SK-N-SH (cell line): ENCODE measurements at regions not wholly inside any gene's neighbourhood (a gene's known extent, or its start where the extent isn't known, plus 50 kb on each side); places are given as distances from the start of the nearest gene placed in this dataset.

Source experiments
- CTCF ChIA-PET: fragments of 300-600, 350-600 bp; formaldehyde crosslinking; extraction: SDS; loops from one replicate; lab custom pipeline; 2021; lab: Yijun Ruan, JAX
- POLR2A ChIA-PET: fragments of 350-600 bp; sonication (Branson Sonifier 250); formaldehyde crosslinking; extraction: SDS; loops from one replicate; lab custom pipeline; 2020; ENCODE audit warnings: antibody characterized with exemption, inconsistent platforms; lab: Yijun Ruan, JAX
- DNase-seq: peaks from one replicate; pipeline ENCODE4 v3.0.0; 2012
- H2AFZ ChIP-seq: fragments of 200-600 bp; sonication (generic); 2 replicates; pipeline ENCODE4 v1.8.1; 2016; ENCODE audit warnings: antibody characterized with exemption, mild to moderate bottlenecking, low read depth
- H3F3A ChIP-seq: fragments of 200-600 bp; sonication (generic); replicated peaks from 2 replicates; pipeline ENCODE3; 2016; ENCODE audit warnings: antibody characterized with exemption, mild to moderate bottlenecking; ENCODE audit not compliant: insufficient read depth
- H3K27ac ChIP-seq, 2 experiments: fragments of 200-500 bp in 1 of 2; fragments of 200-600 bp in 1 of 2; sonication (Bioruptor generic) in 1 of 2; sonication (generic), shearing (Covaris generic) in 1 of 2; 2 replicates each; pipeline versions ENCODE4 v1.5.1 to v1.6.1; 2014 to 2016; ENCODE audit warnings: low read depth in 2 of 2, inconsistent platforms in 1 of 2, low read length in 1 of 2, mild to moderate bottlenecking in 1 of 2, mixed read lengths in 1 of 2
- H3K27me3 ChIP-seq: fragments of 200-600 bp; sonication (generic), shearing (Covaris generic); 2 replicates; pipeline ENCODE4 v1.6.1; 2016; ENCODE audit warnings: mixed run types; ENCODE audit not compliant: insufficient read depth
- H3K36me3 ChIP-seq, 2 experiments: fragments of 200-500 bp in 1 of 2; fragments of 200-600 bp in 1 of 2; sonication (Bioruptor generic) in 1 of 2; sonication (generic) in 1 of 2; replicated peaks in 1 of 2; 2 replicates each; pipeline versions ENCODE3 to v1.5.1; 2014 to 2016; ENCODE audit warnings: low read length in 1 of 2, mild to moderate bottlenecking in 1 of 2; ENCODE audit not compliant: insufficient read depth in 2 of 2, control insufficient read depth in 1 of 2
- H3K4me1 ChIP-seq, 2 experiments: fragments of 200-500 bp in 1 of 2; fragments of 200-600 bp in 1 of 2; sonication (Bioruptor generic) in 1 of 2; sonication (generic), shearing (Covaris generic) in 1 of 2; 2 replicates each; pipeline versions ENCODE4 v1.5.1 to v1.6.1; 2014 to 2016; ENCODE audit warnings: low read depth in 1 of 2, low read length in 1 of 2, mixed run types in 1 of 2; ENCODE audit not compliant: insufficient read depth in 2 of 2, control insufficient read depth in 1 of 2
- H3K4me2 ChIP-seq: fragments of 200-600 bp; sonication (generic), shearing (Covaris generic); 2 replicates; pipeline ENCODE4 v1.6.1; 2017; ENCODE audit warnings: mixed run types
- H3K4me3 ChIP-seq, 2 experiments: fragments of 200-500 bp in 1 of 2; fragments of 200-600 bp in 1 of 2; sonication (Bioruptor generic) in 1 of 2; sonication (generic), shearing (Covaris generic) in 1 of 2; 2 replicates each; pipeline versions ENCODE4 v1.5.1 to v1.8.1; 2014 to 2016; ENCODE audit warnings: low read depth in 2 of 2, inconsistent platforms in 1 of 2, low read length in 1 of 2, mild to moderate bottlenecking in 1 of 2, mixed read lengths in 1 of 2, moderate library complexity in 1 of 2
- H3K79me2 ChIP-seq: fragments of 200-600 bp; sonication (generic); 2 replicates; pipeline ENCODE4 v1.8.1; 2017; ENCODE audit warnings: mild to moderate bottlenecking; ENCODE audit not compliant: insufficient read depth
- H3K9ac ChIP-seq: fragments of 200-600 bp; sonication (generic); 2 replicates; pipeline ENCODE4 v1.6.1; 2017; ENCODE audit warnings: mixed run types
- H3K9me2 ChIP-seq: fragments of 200-600 bp; sonication (generic); 2 replicates; pipeline ENCODE4 v1.6.1; 2017; ENCODE audit warnings: mixed run types
- H3K9me3 ChIP-seq: fragments of 200-600 bp; sonication (generic); 2 replicates; pipeline ENCODE4 v1.6.1; 2017; ENCODE audit warnings: mixed run types, mild to moderate bottlenecking, moderate library complexity
- H4K20me1 ChIP-seq: fragments of 200-600 bp; sonication (generic); 2 replicates; pipeline ENCODE4 v1.6.1; 2017; ENCODE audit warnings: mild to moderate bottlenecking, mixed run types; ENCODE audit not compliant: insufficient read depth
- CHD2 ChIP-seq: fragments of 150-350 bp; IDR thresholded peaks from 2 replicates; pipeline ENCODE4 v1.6.1; 2018; ENCODE audit warnings: low read length; ENCODE audit not compliant: partially characterized antibody
- ELF1 ChIP-seq: IDR thresholded peaks from 2 replicates; pipeline ENCODE4 v1.4.0; 2012
- EP300 ChIP-seq, 2 experiments: IDR thresholded peaks; 2 replicates each; pipeline versions ENCODE4 v1.4.0 to v1.6.1; 2012; ENCODE audit warnings: borderline replicate concordance in 1 of 2, low read depth in 1 of 2, low read length in 1 of 2
- EZH2phosphoT487 ChIP-seq: fragments of 200-600 bp; sonication (generic); IDR thresholded peaks from 2 replicates; pipeline ENCODE4 v1.6.1; 2017; ENCODE audit warnings: low read depth, mixed run types, mild to moderate bottlenecking, antibody characterized with exemption, moderate library complexity, borderline replicate concordance
- FOSL2 ChIP-seq: IDR thresholded peaks from 2 replicates; pipeline ENCODE4 v1.4.0; 2012; ENCODE audit warnings: low read depth, mild to moderate bottlenecking, moderate library complexity, borderline replicate concordance
- FOXJ3 ChIP-seq: sonication (generic); formaldehyde crosslinking; IDR thresholded peaks from 2 replicates; pipeline ENCODE4 v1.5.1; 2020; ENCODE audit warnings: mild to moderate bottlenecking, missing genetic modification reagents
- GABPA ChIP-seq: IDR thresholded peaks from 2 replicates; pipeline ENCODE4 v1.4.0; 2012; ENCODE audit warnings: low read depth, mild to moderate bottlenecking
- GATA2 ChIP-seq: sonication (generic); formaldehyde crosslinking; IDR thresholded peaks from 2 replicates; pipeline ENCODE4 v1.5.0; 2020; ENCODE audit warnings: mild to moderate bottlenecking, missing genetic modification reagents
- IRF3 ChIP-seq: fragments of 150-350 bp; IDR thresholded peaks from 2 replicates; pipeline ENCODE4 v1.6.1; 2016; ENCODE audit warnings: mild to moderate bottlenecking, low read depth, low read length
- MAX ChIP-seq: IDR thresholded peaks from 2 replicates; pipeline ENCODE4 v1.4.0; 2012; ENCODE audit warnings: low read depth
- NFIC ChIP-seq: IDR thresholded peaks from 2 replicates; pipeline ENCODE4 v1.4.0; 2012; ENCODE audit warnings: borderline replicate concordance
- NRF1 ChIP-seq: IDR thresholded peaks from 2 replicates; pipeline ENCODE4 v1.6.1; 2012; ENCODE audit warnings: low read depth, mild to moderate bottlenecking, low read length
- PBX3 ChIP-seq: IDR thresholded peaks from 2 replicates; pipeline ENCODE4; 2012
- RFX5 ChIP-seq: IDR thresholded peaks from 2 replicates; pipeline ENCODE4 v1.6.1; 2012; ENCODE audit warnings: mild to moderate bottlenecking, improper control_type of control experiment, low read length
- SIN3A ChIP-seq: IDR thresholded peaks from 2 replicates; pipeline ENCODE4 v1.6.1; 2012; ENCODE audit warnings: low read depth, mild to moderate bottlenecking, low read length, moderate library complexity, borderline replicate concordance
- TCF12 ChIP-seq: IDR thresholded peaks from 2 replicates; pipeline ENCODE4 v1.4.0; 2012
- USF1 ChIP-seq: IDR thresholded peaks from 2 replicates; pipeline ENCODE4 v1.4.0; 2012; ENCODE audit warnings: low read depth, borderline replicate concordance
- YY1 ChIP-seq: IDR thresholded peaks from 2 replicates; pipeline ENCODE4 v1.4.0; 2012; ENCODE audit warnings: low read depth, mild to moderate bottlenecking
- ZBTB33 ChIP-seq: IDR thresholded peaks from 2 replicates; pipeline ENCODE4 v1.4.0; 2012; ENCODE audit warnings: low read depth, borderline replicate concordance
- WGBS: methylation state at CpG from one replicate; pipeline ENCODE4 v1.1.6; 2017; ENCODE audit warnings: low lambda C conversion rate; 5-methylcytosine and 5-hydroxymethylcytosine counted together

GRCh38 chr18:24763765-24764513 is 303.5 kb downstream of the HRH4 start:
- TF ChIP-seq FOXJ3 (CRISPR knock-in tag) (no peak), GATA2 (CRISPR knock-in tag) (no peak), NFIC (no peak), USF1 (no peak), PBX3 (no peak), NRF1 (no peak), YY1 (no peak), EP300 (IDR thresholded peaks at IDR 0.05; ENCODE audit: borderline replicate concordance in 1 of 2, low read depth in 1 of 2, low read length in 1 of 2) (no peak), CHD2 (no peak), SIN3A (no peak), FOSL2 (no peak), ZBTB33 (no peak), EZH2phosphoT487 (no peak), TCF12 (no peak), IRF3 (no peak), MAX (no peak), GABPA (no peak), RFX5 (no peak), ELF1 (no peak)
- no peak for DNase-seq
- Histone ChIP-seq H3K9me3 (peaks cover 6% of the 10 kb centered on the region; the same call in 1 of the 2 replicates), H3K36me3 (no peaks in the 10 kb centered on the region), H3K4me1 (no peaks in the 10 kb centered on the region), H3K4me2 (no peak overlapping the region), H3K9me2 (peaks cover 3% of the 10 kb centered on the region; the same call in 1 of the 2 replicates), H3K79me2 (no peaks in the 10 kb centered on the region), H3K4me3 (no peak overlapping the region), H4K20me1 (no peaks in the 10 kb centered on the region), H2AFZ (no peak overlapping the region), H3K27ac (no peak overlapping the region), H3K9ac (no peak overlapping the region), H3F3A (no peaks in the 10 kb centered on the region), H3K27me3 (no peaks in the 10 kb centered on the region)
- 20% methylated on average over 6 of the region's 6 CpGs for WGBS
- ChIA-PET CTCF (no interaction called here), POLR2A (no interaction called here)
